Liver (tissue), 8 donors: ENCODE measurements at regions not wholly inside any gene's neighbourhood (a gene's known extent, or its start where the extent isn't known, plus 50 kb on each side); places are given as distances from the start of the nearest gene placed in this dataset.

ENCODE experiments used
- DNase-seq: peaks from one replicate; pipeline ENCODE4 v3.0.0-alpha.2; 2017; ENCODE audit warnings: low spot score
- H3K27ac ChIP-seq, 2 donors: one replicate each; pipeline ENCODE4 v1.7.0; 2013; ENCODE audit warnings: inconsistent platforms in 2 of 2, low read length in 2 of 2, control low read depth in 1 of 2, low read depth in 1 of 2, mild to moderate bottlenecking in 1 of 2
- H3K27me3 ChIP-seq, 4 donors: one replicate each; pipeline versions ENCODE4 v1.6.1 to v1.7.0; 2013; ENCODE audit warnings: low read length in 3 of 4, inconsistent platforms in 1 of 4, mild to moderate bottlenecking in 1 of 4, moderate library complexity in 1 of 4; ENCODE audit not compliant: control insufficient read depth in 4 of 4, insufficient read depth in 4 of 4
- H3K36me3 ChIP-seq, 4 donors: one replicate each; pipeline versions ENCODE4 v1.6.1 to v1.7.0; 2013; ENCODE audit warnings: low read length in 3 of 4, mild to moderate bottlenecking in 3 of 4, low read depth in 1 of 4, moderate library complexity in 1 of 4; ENCODE audit not compliant: control insufficient read depth in 4 of 4, insufficient read depth in 3 of 4
- H3K4me1 ChIP-seq, 4 donors: one replicate each; pipeline versions ENCODE4 v1.6.1 to v1.7.0; 2013; ENCODE audit warnings: low read length in 3 of 4, mild to moderate bottlenecking in 3 of 4, moderate library complexity in 1 of 4; ENCODE audit not compliant: control insufficient read depth in 4 of 4, insufficient read depth in 4 of 4
- H3K4me3 ChIP-seq, 3 donors: one replicate each; pipeline versions ENCODE4 v1.6.1 to v1.7.0; 2013; ENCODE audit warnings: low read length in 3 of 3, control low read depth in 1 of 3, low read depth in 1 of 3, mild to moderate bottlenecking in 1 of 3
- H3K9ac ChIP-seq, 2 donors: one replicate each; pipeline ENCODE4 v1.7.0; 2013; ENCODE audit warnings: low read length in 2 of 2, mild to moderate bottlenecking in 2 of 2, moderate library complexity in 2 of 2, control low read depth in 1 of 2, low read depth in 1 of 2
- H3K9me3 ChIP-seq, 4 donors: one replicate each; pipeline versions ENCODE4 v1.6.1 to v1.7.0; 2013; ENCODE audit warnings: low read length in 3 of 4; ENCODE audit not compliant: control insufficient read depth in 4 of 4
- CTCF ChIP-seq: fragments of 150-350 bp; IDR thresholded peaks from 2 replicates; pipeline ENCODE4 v1.5.1; 2017; ENCODE audit warnings: improper control_type of control experiment, low read depth, low read length; ENCODE audit not compliant: missing input control
- FOXA2 ChIP-seq: IDR thresholded peaks from 2 replicates; pipeline ENCODE4 v1.6.1; 2016; ENCODE audit warnings: antibody characterized with exemption
- GABPA ChIP-seq, 2 donors: IDR thresholded peaks in 1 of 2; conservative IDR thresholded peaks in 1 of 2; 2 replicates each; pipeline ENCODE4 v1.6.1; 2016; ENCODE audit warnings: antibody characterized with exemption in 2 of 2, mild to moderate bottlenecking in 1 of 2, moderate library complexity in 1 of 2
- HNF4G ChIP-seq: IDR thresholded peaks from 2 replicates; pipeline ENCODE4 v1.6.1; 2016; ENCODE audit warnings: antibody characterized with exemption
- JUND ChIP-seq, 2 donors: IDR thresholded peaks; 2 replicates each; pipeline ENCODE4 v1.6.1; 2016; ENCODE audit warnings: antibody characterized with exemption in 2 of 2
- MAX ChIP-seq: IDR thresholded peaks from 2 replicates; pipeline ENCODE4 v1.6.1; 2016; ENCODE audit warnings: antibody characterized with exemption
- NR2F2 ChIP-seq: IDR thresholded peaks from 2 replicates; pipeline ENCODE4 v1.6.1; 2016; ENCODE audit warnings: antibody characterized with exemption
- RAD21 ChIP-seq, 2 donors: IDR thresholded peaks; 2 replicates each; pipeline ENCODE4 v1.6.1; 2016; ENCODE audit warnings: antibody characterized with exemption in 2 of 2, mild to moderate bottlenecking in 2 of 2
- REST ChIP-seq: IDR thresholded peaks from 2 replicates; pipeline ENCODE4 v1.6.1; 2016; ENCODE audit warnings: antibody characterized with exemption, mild to moderate bottlenecking
- RXRA ChIP-seq, 2 donors: IDR thresholded peaks; 2 replicates each; pipeline ENCODE4 v1.6.1; 2017 to 2018; ENCODE audit warnings: antibody characterized with exemption in 2 of 2, mild to moderate bottlenecking in 1 of 2
- SP1 ChIP-seq: IDR thresholded peaks from 2 replicates; pipeline ENCODE4 v1.6.1; 2018; ENCODE audit warnings: antibody characterized with exemption, mild to moderate bottlenecking
- YY1 ChIP-seq: IDR thresholded peaks from 2 replicates; pipeline ENCODE4 v1.6.1; 2016; ENCODE audit warnings: antibody characterized with exemption, mild to moderate bottlenecking
- ZBTB33 ChIP-seq: IDR thresholded peaks from 2 replicates; pipeline ENCODE4 v1.6.1; 2016; ENCODE audit warnings: antibody characterized with exemption
- WGBS: extraction: QIAGEN DNeasy Blood & Tissue Kit; methylation state at CpG from one replicate; pipeline ENCODE4 v1.1.7; 2013; 5-methylcytosine and 5-hydroxymethylcytosine counted together
- TF ChIP-seq, protein P1 (sequence below): IDR thresholded peaks from 2 replicates; pipeline ENCODE4 v1.6.1; 2016; ENCODE audit warnings: antibody characterized with exemption
- donor health status: healthy.
- donor health status: healthy.
- donor health status: healthy.
- donor health status: healthy.
- donor health status: healthy.

DNA sequence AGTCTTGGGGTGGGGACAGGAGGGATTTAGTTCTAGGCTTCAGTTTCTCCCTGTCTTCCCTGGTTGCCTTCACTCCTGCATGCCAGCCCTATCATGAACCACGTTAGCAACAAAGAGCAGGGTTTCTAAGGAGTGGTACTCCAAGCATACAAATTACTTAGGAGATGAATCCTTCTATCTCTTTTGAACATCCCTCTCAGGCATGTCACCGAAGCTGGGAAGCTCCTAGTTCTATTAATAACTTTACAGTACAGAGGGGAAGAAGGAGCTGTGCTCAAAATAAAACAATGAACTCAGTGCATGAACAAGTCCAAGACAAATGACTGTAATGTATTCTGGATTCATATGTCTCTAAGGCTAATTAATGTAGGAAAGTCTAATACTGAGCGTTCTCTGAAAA is 450.6 kb upstream of the RASGEF1B start:
- Histone ChIP-seq H3K36me3 (no peaks in the 10 kb centered on the region), H3K4me3 (no peak overlapping the region), H3K27ac (no peak overlapping the region), H3K9me3 (no peaks in the 10 kb centered on the region), H3K4me1 (no peaks in the 10 kb centered on the region), H3K27me3 (no peaks in the 10 kb centered on the region), H3K9ac (no peak overlapping the region)
- no peak for DNase-seq
- TF ChIP-seq FOXA2: no peak
- no peak for TF ChIP-seq SP1
- 77% methylated on average over 3 of the region's 3 CpGs for WGBS

DNA sequence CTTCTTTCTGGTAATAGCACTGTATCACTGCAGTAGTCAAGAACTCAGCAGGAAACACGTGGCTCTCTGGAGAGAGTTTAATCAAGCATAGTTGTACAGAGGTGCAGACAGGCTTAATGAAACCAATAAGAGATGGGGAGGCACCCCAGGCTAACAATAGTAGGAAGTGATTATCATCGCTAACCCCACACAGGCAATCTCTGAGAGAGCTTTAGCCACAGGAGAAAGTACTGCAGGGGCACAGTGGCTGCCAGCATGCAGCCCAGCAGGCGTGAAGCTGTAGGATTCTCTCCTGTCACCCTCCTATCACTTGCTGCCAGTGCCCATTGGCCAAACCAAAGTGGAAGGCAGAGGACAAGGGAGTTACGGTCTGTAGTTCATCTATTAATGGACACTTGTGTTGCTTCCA is 450.0 kb upstream of the RASGEF1B start:
- 73% methylated on average over 4 of the region's 4 CpGs for WGBS
- H3K27ac ChIP-seq: no peak overlapping the region
- no peak for TF ChIP-seq ZBTB33
- TF ChIP-seq GABPA (IDR thresholded peaks at IDR 0.05 in 1 of 2, conservative IDR thresholded peaks at IDR 0.05 in 1 of 2): no peak
- TF ChIP-seq, protein P1, sequence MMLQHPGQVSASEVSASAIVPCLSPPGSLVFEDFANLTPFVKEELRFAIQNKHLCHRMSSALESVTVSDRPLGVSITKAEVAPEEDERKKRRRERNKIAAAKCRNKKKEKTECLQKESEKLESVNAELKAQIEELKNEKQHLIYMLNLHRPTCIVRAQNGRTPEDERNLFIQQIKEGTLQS: no peak
- H3K36me3 ChIP-seq: no peaks in the 10 kb centered on the region
- H3K4me3 ChIP-seq: no peak overlapping the region
- H3K9ac ChIP-seq: no peak overlapping the region
- no peaks in the 10 kb centered on the region for H3K9me3 ChIP-seq
- H3K27me3 ChIP-seq: no peaks in the 10 kb centered on the region
- H3K4me1 ChIP-seq: no peaks in the 10 kb centered on the region
- no peak for DNase-seq

DNA sequence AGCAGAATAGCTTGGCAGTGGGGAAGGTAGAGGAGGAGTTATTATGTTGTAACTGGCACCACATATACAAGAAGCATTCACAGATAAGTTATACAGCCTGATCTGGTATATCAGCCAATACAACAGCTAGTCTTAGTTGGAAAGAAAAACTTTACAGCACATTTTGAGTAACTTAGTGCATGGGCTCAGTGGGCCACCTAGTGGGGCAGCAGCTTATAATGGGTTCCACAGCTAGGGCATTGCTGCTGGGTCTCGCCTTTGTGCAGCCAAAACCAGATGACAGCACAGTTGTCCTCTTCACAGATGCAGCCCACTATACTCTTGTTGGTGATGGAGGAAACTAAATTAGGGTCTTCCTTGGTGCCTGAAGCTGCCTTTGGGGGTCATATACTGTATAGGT is 448.1 kb upstream of the RASGEF1B start:
- H3K27ac ChIP-seq: no peak overlapping the region
- no peak overlapping the region for H3K9ac ChIP-seq
- no peaks in the 10 kb centered on the region for H3K36me3 ChIP-seq
- WGBS: 93% methylated on average over 1 of the region's 1 CpG
- H3K27me3 ChIP-seq: no peaks in the 10 kb centered on the region
- TF ChIP-seq NR2F2 (no peak), JUND (IDR thresholded peaks at IDR 0.05) (no peak), RXRA (IDR thresholded peaks at IDR 0.05) (no peak), RAD21 (IDR thresholded peaks at IDR 0.05) (peak; percentile 34 to 53), MAX (no peak), YY1 (no peak), FOXA2 (no peak)
- H3K4me3 ChIP-seq: no peak overlapping the region
- no peaks in the 10 kb centered on the region for H3K9me3 ChIP-seq
- DNase-seq: no peak
- no peaks in the 10 kb centered on the region for H3K4me1 ChIP-seq

GRCh38 chr4:81919223-81919622 is 447.5 kb upstream of the RASGEF1B start:
- H3K27ac ChIP-seq: no peak overlapping the region
- no peak overlapping the region for H3K9ac ChIP-seq
- 68% methylated on average over 4 of the region's 4 CpGs for WGBS
- H3K27me3 ChIP-seq: no peaks in the 10 kb centered on the region
- H3K4me1 ChIP-seq: no peaks in the 10 kb centered on the region
- DNase-seq: no peak
- H3K4me3 ChIP-seq: no peak overlapping the region
- no peaks in the 10 kb centered on the region for H3K36me3 ChIP-seq
- no peaks in the 10 kb centered on the region for H3K9me3 ChIP-seq
- no peak for TF ChIP-seq REST
- TF ChIP-seq CTCF: peak; percentile 34
- TF ChIP-seq RXRA (IDR thresholded peaks at IDR 0.05): no peak
- TF ChIP-seq RAD21 (IDR thresholded peaks at IDR 0.05): peak; percentile 61 to 75
- no peak for TF ChIP-seq HNF4G
- TF ChIP-seq ZBTB33: no peak
- TF ChIP-seq GABPA (IDR thresholded peaks at IDR 0.05 in 1 of 2, conservative IDR thresholded peaks at IDR 0.05 in 1 of 2): no peak
